ENCODE measurements at regions not wholly inside any gene's neighbourhood (a gene's known extent, or its start where the extent isn't known, plus 50 kb on each side); places are given as distances from the start of the nearest gene placed in this dataset.

GRCh38 chr11:104490182-104490581 is 326.2 kb upstream of the PDGFD start:
- TF ChIP-seq CTCF (IDR thresholded peaks at IDR 0.05), result no peak
- TF ChIP-seq POLR2A (IDR thresholded peaks at IDR 0.05), result no peak

Data from upper lobe of left lung (tissue), 4 donors.